ENCODE measurements at regions not wholly inside any gene's neighbourhood (a gene's known extent, or its start where the extent isn't known, plus 50 kb on each side); places are given as distances from the start of the nearest gene placed in this dataset.

DNA sequence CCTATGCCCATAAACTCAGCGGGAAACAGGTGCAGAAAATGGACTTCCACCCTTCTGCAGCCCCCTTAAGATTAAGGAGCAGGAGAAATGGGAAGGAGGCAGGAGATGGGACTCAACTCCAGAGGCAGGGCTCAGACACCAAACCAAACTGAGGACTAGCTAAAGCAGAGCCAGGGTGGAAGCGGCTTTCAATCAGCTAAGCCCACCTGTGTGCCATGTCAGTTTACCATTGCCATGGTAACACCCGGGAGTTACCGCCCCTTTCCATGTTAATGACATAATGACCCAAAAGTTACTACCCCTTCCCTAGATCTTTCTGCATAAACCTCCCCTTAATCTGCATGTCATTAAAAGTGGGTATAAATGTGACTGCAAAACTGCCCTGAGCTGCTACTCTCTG is 653.5 kb downstream of the PTPRU start:
- no peak overlapping the region for H3K27ac ChIP-seq
- H3K27me3 ChIP-seq = no peaks in the 10 kb centered on the region
- no peak for TF ChIP-seq POLR2A (IDR thresholded peaks at IDR 0.05)
- TF ChIP-seq, protein P1, sequence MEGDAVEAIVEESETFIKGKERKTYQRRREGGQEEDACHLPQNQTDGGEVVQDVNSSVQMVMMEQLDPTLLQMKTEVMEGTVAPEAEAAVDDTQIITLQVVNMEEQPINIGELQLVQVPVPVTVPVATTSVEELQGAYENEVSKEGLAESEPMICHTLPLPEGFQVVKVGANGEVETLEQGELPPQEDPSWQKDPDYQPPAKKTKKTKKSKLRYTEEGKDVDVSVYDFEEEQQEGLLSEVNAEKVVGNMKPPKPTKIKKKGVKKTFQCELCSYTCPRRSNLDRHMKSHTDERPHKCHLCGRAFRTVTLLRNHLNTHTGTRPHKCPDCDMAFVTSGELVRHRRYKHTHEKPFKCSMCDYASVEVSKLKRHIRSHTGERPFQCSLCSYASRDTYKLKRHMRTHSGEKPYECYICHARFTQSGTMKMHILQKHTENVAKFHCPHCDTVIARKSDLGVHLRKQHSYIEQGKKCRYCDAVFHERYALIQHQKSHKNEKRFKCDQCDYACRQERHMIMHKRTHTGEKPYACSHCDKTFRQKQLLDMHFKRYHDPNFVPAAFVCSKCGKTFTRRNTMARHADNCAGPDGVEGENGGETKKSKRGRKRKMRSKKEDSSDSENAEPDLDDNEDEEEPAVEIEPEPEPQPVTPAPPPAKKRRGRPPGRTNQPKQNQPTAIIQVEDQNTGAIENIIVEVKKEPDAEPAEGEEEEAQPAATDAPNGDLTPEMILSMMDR (IDR thresholded peaks at IDR 0.05 in 4 of 5, conservative IDR thresholded peaks at IDR 0.05 in 1 of 5) = no peak
- DNase-seq = no peak
- no peak overlapping the region for H3K4me3 ChIP-seq
- intact Hi-C loops (cut with DNase I; ENCODE audit: low total_unique reads) (no loop called here), in situ Hi-C loops (cut with MboI; ENCODE audit: low sequenced_read_pairs in 4 of 4) (no loop called here)
- no peaks in the 10 kb centered on the region for H3K36me3 ChIP-seq
- H3K4me1 ChIP-seq = no peaks in the 10 kb centered on the region
- no peaks in the 10 kb centered on the region for H3K9me3 ChIP-seq
- no peak for ATAC-seq

GRCh38 chr1:29884740-29885139 is 648.4 kb downstream of the PTPRU start:
- Histone ChIP-seq H3K27ac (no peak overlapping the region), H3K4me1 (no peaks in the 10 kb centered on the region), H3K27me3 (no peaks in the 10 kb centered on the region), H3K4me3 (no peak overlapping the region), H3K9me3 (no peaks in the 10 kb centered on the region), H3K36me3 (no peaks in the 10 kb centered on the region)
- TF ChIP-seq, protein P1 (IDR thresholded peaks at IDR 0.05 in 4 of 5, conservative IDR thresholded peaks at IDR 0.05 in 1 of 5) = no peak
- TF ChIP-seq POLR2A (IDR thresholded peaks at IDR 0.05) = no peak
- intact Hi-C loops (cut with DNase I; ENCODE audit: low total_unique reads) = no loop called here
- in situ Hi-C loops (cut with MboI; ENCODE audit: low sequenced_read_pairs in 4 of 4) = no loop called here
- no peak for ATAC-seq
- DNase-seq = no peak

- intact Hi-C loops (cut with DNase I; ENCODE audit: low total_unique reads) = no loop called here
- H3K4me1 ChIP-seq = no peaks in the 10 kb centered on the region
- no peak overlapping the region for H3K4me3 ChIP-seq
- no peaks in the 10 kb centered on the region for H3K36me3 ChIP-seq
- no peak for TF ChIP-seq POLR2A (IDR thresholded peaks at IDR 0.05)
- TF ChIP-seq, protein P1 (IDR thresholded peaks at IDR 0.05 in 4 of 5, conservative IDR thresholded peaks at IDR 0.05 in 1 of 5) = no peak
- DNase-seq (no peak), ATAC-seq (no peak)
- H3K27ac ChIP-seq = no peak overlapping the region
- H3K9me3 ChIP-seq = no peaks in the 10 kb centered on the region
- in situ Hi-C loops (cut with MboI; ENCODE audit: low sequenced_read_pairs in 4 of 4) = no loop called here
- H3K27me3 ChIP-seq = no peaks in the 10 kb centered on the region
Measured at GRCh38 chr1:29883986-29884385, 647.7 kb downstream of the PTPRU start.

DNA sequence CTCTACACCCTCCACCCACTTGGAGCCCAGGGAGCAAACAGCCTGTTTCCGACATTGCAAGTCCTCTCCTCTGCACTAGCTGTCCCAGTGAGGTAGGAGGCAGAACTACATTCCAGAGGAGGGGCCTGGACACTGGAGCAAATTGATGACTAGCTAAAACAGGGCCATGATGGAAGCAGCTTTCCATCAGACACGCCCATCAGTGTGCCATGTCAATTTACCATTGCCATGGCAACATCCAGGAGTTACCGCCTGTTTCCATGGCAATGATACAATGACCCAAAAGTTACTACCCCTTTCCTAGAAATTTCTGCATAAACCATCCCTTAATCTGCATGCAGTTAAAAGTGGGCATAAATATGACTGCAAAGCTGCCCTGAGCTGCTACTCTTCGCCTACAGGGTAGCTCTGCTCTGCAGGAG is 647.1 kb downstream of the PTPRU start:
- Histone ChIP-seq H3K4me3 (no peak overlapping the region), H3K9me3 (no peaks in the 10 kb centered on the region), H3K27ac (no peak overlapping the region), H3K36me3 (no peaks in the 10 kb centered on the region), H3K4me1 (no peaks in the 10 kb centered on the region), H3K27me3 (no peaks in the 10 kb centered on the region)
- ATAC-seq (no peak), DNase-seq (no peak)
- in situ Hi-C loops (cut with MboI; ENCODE audit: low sequenced_read_pairs in 4 of 4) (no loop called here), intact Hi-C loops (cut with DNase I; ENCODE audit: low total_unique reads) (no loop called here)
- TF ChIP-seq, protein P1 (IDR thresholded peaks at IDR 0.05 in 4 of 5, conservative IDR thresholded peaks at IDR 0.05 in 1 of 5) = no peak
- no peak for TF ChIP-seq POLR2A (IDR thresholded peaks at IDR 0.05)

DNA sequence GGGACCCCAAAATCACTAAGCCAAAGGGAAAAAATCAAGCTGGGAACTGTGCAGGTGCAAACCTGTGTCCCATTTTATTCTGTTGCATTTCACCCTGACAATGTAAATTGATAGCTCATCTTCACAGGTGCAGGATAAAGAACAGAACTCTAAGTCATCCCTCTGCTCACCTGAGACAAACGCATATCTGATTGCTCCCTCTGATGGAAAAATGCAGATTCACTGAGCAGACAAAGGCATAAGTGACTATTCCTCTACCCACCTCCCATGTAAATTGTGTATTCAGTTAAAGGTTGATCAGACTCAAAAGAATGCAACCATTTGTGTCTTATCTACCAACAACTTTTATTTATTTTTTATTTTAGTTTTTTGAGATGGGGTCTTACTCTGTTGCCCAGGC is 644.2 kb downstream of the PTPRU start:
- TF ChIP-seq POLR2A (IDR thresholded peaks at IDR 0.05) = no peak
- TF ChIP-seq, protein P1 (IDR thresholded peaks at IDR 0.05 in 4 of 5, conservative IDR thresholded peaks at IDR 0.05 in 1 of 5) = no peak
- in situ Hi-C loops (cut with MboI; ENCODE audit: low sequenced_read_pairs in 4 of 4) (no loop called here), intact Hi-C loops (cut with DNase I; ENCODE audit: low total_unique reads) (no loop called here)
- Histone ChIP-seq H3K4me3 (no peak overlapping the region), H3K27ac (no peak overlapping the region), H3K27me3 (no peaks in the 10 kb centered on the region), H3K9me3 (no peaks in the 10 kb centered on the region), H3K36me3 (no peaks in the 10 kb centered on the region), H3K4me1 (peaks cover 11 to 14% of the 10 kb centered on the region in 2 donors)
- ATAC-seq (no peak), DNase-seq (no peak)

Data from gastrocnemius medialis (tissue), 4 donors.